Tibial nerve (tissue), 3 donors: ENCODE measurements at regions not wholly inside any gene's neighbourhood (a gene's known extent, or its start where the extent isn't known, plus 50 kb on each side); places are given as distances from the start of the nearest gene placed in this dataset.

Experiments used
- CTCF ChIP-seq, 5 experiments: fragments of 200-600 bp in 3 of 5; fragments of 450-650 bp in 2 of 5; sonication (generic) in 3 of 5; IDR thresholded peaks; one replicate each; pipeline ENCODE4 v1.5.1; 2016 to 2019; ENCODE audit warnings: antibody characterized with exemption in 5 of 5, mild to moderate bottlenecking in 3 of 5, moderate library complexity in 2 of 5
- POLR2A ChIP-seq, 2 donors: fragments of 450-650 bp; IDR thresholded peaks; one replicate each; pipeline ENCODE4 v1.6.1; 2017; ENCODE audit warnings: antibody characterized with exemption in 2 of 2, mild to moderate bottlenecking in 2 of 2, moderate library complexity in 2 of 2

GRCh38 chr12:3933074-3933818, 60.0 kb upstream of the PARP11 start:
- TF ChIP-seq CTCF (IDR thresholded peaks at IDR 0.05) (no peak), POLR2A (IDR thresholded peaks at IDR 0.05) (no peak)
